Panc1 (cell line): ENCODE measurements at regions not wholly inside any gene's neighbourhood (a gene's known extent, or its start where the extent isn't known, plus 50 kb on each side); places are given as distances from the start of the nearest gene placed in this dataset.

Experiments used
- ATAC-seq: fragments of 200-7000 bp; cut with Tn5 transposase; 2 replicates; pipeline ENCODE4 v1.9.1; 2020; ENCODE audit warnings: mild to moderate bottlenecking, moderate library complexity
- BruUV-seq: library from RNA; stranded (reverse); fragments of 400-500 nt; replicated peaks from 2 replicates; lab custom pipeline; 2021; lab: Mats Ljungman, UMichigan
- CTCF ChIA-PET: fragments of 300-600 bp; sonication (Branson Sonifier 250); formaldehyde crosslinking; loops from one replicate; lab custom pipeline; 2022; ENCODE audit warnings: antibody characterized with exemption; lab: Charles Lee
- POLR2A ChIA-PET: fragments of 300-600 bp; sonication (Branson Sonifier 250); formaldehyde crosslinking; loops from one replicate; lab custom pipeline; 2022; ENCODE audit warnings: antibody characterized with exemption; lab: Charles Lee
- DNase-seq: peaks from one replicate; pipeline ENCODE4 v3.0.0-alpha.2; 2010; ENCODE audit warnings: low read depth, low spot score
- H3K27ac ChIP-seq: 2 replicates; pipeline ENCODE4 v1.5.1; 2011; ENCODE audit warnings: mild to moderate bottlenecking, low read length, inconsistent platforms
- H3K27me3 ChIP-seq: fragments of 200-500 bp; sonication (Bioruptor generic); 2 replicates; pipeline ENCODE4 v1.6.0; 2014; ENCODE audit warnings: low read length, inconsistent platforms; ENCODE audit not compliant: control insufficient read depth, insufficient read depth
- H3K36me3 ChIP-seq: fragments of 200-500 bp; sonication (Bioruptor generic); 2 replicates; pipeline ENCODE4 v1.5.1; 2014; ENCODE audit warnings: inconsistent platforms, mild to moderate bottlenecking, low read length, moderate library complexity; ENCODE audit not compliant: control insufficient read depth, insufficient read depth
- H3K4me1 ChIP-seq: 2 replicates; pipeline ENCODE4 v1.5.1; 2011; ENCODE audit warnings: inconsistent platforms, mild to moderate bottlenecking, low read length, moderate library complexity; ENCODE audit not compliant: control insufficient read depth, insufficient read depth
- H3K4me3 ChIP-seq, 2 experiments: 2 replicates each; pipeline ENCODE4 v1.5.1; 2011 to 2012; ENCODE audit warnings: low read depth in 2 of 2, low read length in 2 of 2, mild to moderate bottlenecking in 2 of 2, inconsistent platforms in 1 of 2, moderate library complexity in 1 of 2
- H3K9me3 ChIP-seq: fragments of 200-500 bp; sonication (Bioruptor generic); 2 replicates; pipeline ENCODE4 v1.5.1; 2014; ENCODE audit warnings: low read depth, mild to moderate bottlenecking, inconsistent platforms, low read length, moderate library complexity; ENCODE audit not compliant: control insufficient read depth, insufficient read depth
- CTCF ChIP-seq: fragments of 450-650 bp; IDR thresholded peaks from 2 replicates; pipeline ENCODE4 v1.5.1; 2017; ENCODE audit warnings: mild to moderate bottlenecking
- POLR2AphosphoS5 ChIP-seq: IDR thresholded peaks from 2 replicates; pipeline ENCODE4 v1.6.1; 2012; ENCODE audit warnings: mild to moderate bottlenecking, low read depth, low read length, moderate library complexity
- REST ChIP-seq, 2 experiments: IDR thresholded peaks; 2 replicates each; pipeline ENCODE4 v1.6.1; 2011 to 2012; ENCODE audit warnings: low read depth in 2 of 2, control low read depth in 1 of 2, low read length in 1 of 2, mild to moderate bottlenecking in 1 of 2, moderate library complexity in 1 of 2; ENCODE audit not compliant: insufficient read depth in 1 of 2
- SIN3A ChIP-seq: IDR thresholded peaks from 2 replicates; pipeline ENCODE4 v1.6.1; 2012; ENCODE audit warnings: low read depth, mild to moderate bottlenecking, low read length, moderate library complexity, borderline replicate concordance; ENCODE audit not compliant: insufficient read depth
- TCF7L2 ChIP-seq: IDR thresholded peaks from 2 replicates; pipeline ENCODE4 v1.6.1; 2011; ENCODE audit warnings: mild to moderate bottlenecking, low read depth, low read length, inconsistent platforms
- in situ Hi-C: cut with HindIII; loops from 2 replicates; pipeline ENCODE4 v1.10.0; 2016; ENCODE audit warnings: low sequenced_read_pairs, low pct_unique_long_range_greater_than_20kb
- intact Hi-C: fragments of 100-400 bp; cut with micrococcal nuclease; formaldehyde crosslinking; loops from one replicate; pipeline ENCODE4 v1.10.0; 2022; ENCODE audit not compliant: unreplicated experiment

GRCh38 chr3:168815946-168816345 is 720.2 kb upstream of the GOLIM4 start:
- no peak for TF ChIP-seq TCF7L2
- TF ChIP-seq REST (IDR thresholded peaks at IDR 0.05; ENCODE audit: insufficient read depth in 1 of 2, low read depth in 2 of 2, low read length in 1 of 2): no peak
- TF ChIP-seq SIN3A: no peak
- no peak for TF ChIP-seq CTCF
- TF ChIP-seq POLR2AphosphoS5: no peak
- no peaks in the 10 kb centered on the region for H3K27me3 ChIP-seq
- H3K36me3 ChIP-seq: no peaks in the 10 kb centered on the region
- CTCF ChIA-PET: no interaction called here
- POLR2A ChIA-PET: no interaction called here
- H3K4me3 ChIP-seq: no peak overlapping the region
- intact Hi-C loops (no loop called here), in situ Hi-C loops (no loop called here)
- H3K4me1 ChIP-seq: no peaks in the 10 kb centered on the region
- H3K27ac ChIP-seq: no peak overlapping the region
- no TSS peak for BruUV-seq
- ATAC-seq (no peak), DNase-seq (no peak)
- no peaks in the 10 kb centered on the region for H3K9me3 ChIP-seq

GRCh38 chr3:168813225-168813802 is 717.6 kb upstream of the GOLIM4 start:
- no TSS peak for BruUV-seq
- DNase-seq (no peak), ATAC-seq (no peak)
- Histone ChIP-seq H3K36me3 (no peaks in the 10 kb centered on the region), H3K27ac (no peak overlapping the region), H3K27me3 (no peaks in the 10 kb centered on the region), H3K4me3 (no peak overlapping the region), H3K4me1 (no peaks in the 10 kb centered on the region), H3K9me3 (no peaks in the 10 kb centered on the region)
- in situ Hi-C loops (no loop called here), intact Hi-C loops (no loop called here)
- ChIA-PET CTCF (no interaction called here), POLR2A (no interaction called here)
- no peak for TF ChIP-seq REST (IDR thresholded peaks at IDR 0.05; ENCODE audit: insufficient read depth in 1 of 2, low read depth in 2 of 2, low read length in 1 of 2)
- TF ChIP-seq CTCF: no peak
- TF ChIP-seq SIN3A: no peak
- TF ChIP-seq TCF7L2: no peak
- no peak for TF ChIP-seq POLR2AphosphoS5
